ENCODE measurements at regions not wholly inside any gene's neighbourhood (a gene's known extent, or its start where the extent isn't known, plus 50 kb on each side); places are given as distances from the start of the nearest gene placed in this dataset.
A peak's percentile ranks its signal among the peaks of the same experiment; 100 is the strongest.

GRCh38 chr7:17680943-17681351 lies 259.3 kb downstream of the SNX13 start:
- no peak overlapping the region for H3K4me3 Mint-ChIP-seq (ENCODE audit: unreplicated experiment)
- H3K4me1 Mint-ChIP-seq (ENCODE audit: low read depth, unreplicated experiment) = peaks cover 3% of the 10 kb centered on the region
- no peak for DNase-seq
- peak; percentile 75 for TF ChIP-seq CTCF (IDR thresholded peaks at IDR 0.05; ENCODE audit: partially characterized antibody, unreplicated experiment)
- no peaks in the 10 kb centered on the region for H3K36me3 Mint-ChIP-seq (ENCODE audit: unreplicated experiment)
- no peak overlapping the region for H3K27ac Mint-ChIP-seq (ENCODE audit: unreplicated experiment)
- H3K9me3 Mint-ChIP-seq (ENCODE audit: unreplicated experiment) = peaks cover 2% of the 10 kb centered on the region
- H3K27me3 Mint-ChIP-seq (ENCODE audit: unreplicated experiment) = no peaks in the 10 kb centered on the region

- no peak for TF ChIP-seq CTCF (IDR thresholded peaks at IDR 0.05; ENCODE audit: partially characterized antibody, unreplicated experiment)
- H3K27ac Mint-ChIP-seq (ENCODE audit: unreplicated experiment) = no peak overlapping the region
- peaks cover 3% of the 10 kb centered on the region for H3K4me1 Mint-ChIP-seq (ENCODE audit: low read depth, unreplicated experiment)
- DNase-seq = no peak
- no peaks in the 10 kb centered on the region for H3K27me3 Mint-ChIP-seq (ENCODE audit: unreplicated experiment)
- H3K4me3 Mint-ChIP-seq (ENCODE audit: unreplicated experiment) = no peak overlapping the region
- H3K36me3 Mint-ChIP-seq (ENCODE audit: unreplicated experiment) = no peaks in the 10 kb centered on the region
- peaks cover 4% of the 10 kb centered on the region for H3K9me3 Mint-ChIP-seq (ENCODE audit: unreplicated experiment)
Observed at GRCh38 chr7:17681965-17682364, 258.3 kb downstream of the SNX13 start.

GRCh38 chr7:17682586-17682985 lies 257.7 kb downstream of the SNX13 start:
- Mint-ChIP-seq H3K4me3 (ENCODE audit: unreplicated experiment) (no peak overlapping the region), H3K9me3 (ENCODE audit: unreplicated experiment) (peaks cover 4% of the 10 kb centered on the region), H3K4me1 (ENCODE audit: low read depth, unreplicated experiment) (peaks cover 3% of the 10 kb centered on the region), H3K27ac (ENCODE audit: unreplicated experiment) (no peak overlapping the region), H3K27me3 (ENCODE audit: unreplicated experiment) (no peaks in the 10 kb centered on the region), H3K36me3 (ENCODE audit: unreplicated experiment) (no peaks in the 10 kb centered on the region)
- DNase-seq = no peak
- no peak for TF ChIP-seq CTCF (IDR thresholded peaks at IDR 0.05; ENCODE audit: partially characterized antibody, unreplicated experiment)

GRCh38 chr7:17685141-17685540 lies 255.2 kb downstream of the SNX13 start:
- Mint-ChIP-seq H3K4me1 (ENCODE audit: low read depth, unreplicated experiment) (peaks cover 1% of the 10 kb centered on the region), H3K9me3 (ENCODE audit: unreplicated experiment) (peaks cover 2% of the 10 kb centered on the region), H3K4me3 (ENCODE audit: unreplicated experiment) (no peak overlapping the region), H3K27ac (ENCODE audit: unreplicated experiment) (no peak overlapping the region), H3K36me3 (ENCODE audit: unreplicated experiment) (no peaks in the 10 kb centered on the region), H3K27me3 (ENCODE audit: unreplicated experiment) (no peaks in the 10 kb centered on the region)
- TF ChIP-seq CTCF (IDR thresholded peaks at IDR 0.05; ENCODE audit: partially characterized antibody, unreplicated experiment) = no peak
- no peak for DNase-seq

GRCh38 chr7:17687361-17687760 lies 252.9 kb downstream of the SNX13 start:
- Mint-ChIP-seq H3K9me3 (ENCODE audit: unreplicated experiment) (peaks cover 2% of the 10 kb centered on the region), H3K36me3 (ENCODE audit: unreplicated experiment) (no peaks in the 10 kb centered on the region), H3K4me3 (ENCODE audit: unreplicated experiment) (no peak overlapping the region), H3K27me3 (ENCODE audit: unreplicated experiment) (no peaks in the 10 kb centered on the region), H3K4me1 (ENCODE audit: low read depth, unreplicated experiment) (no peaks in the 10 kb centered on the region), H3K27ac (ENCODE audit: unreplicated experiment) (no peak overlapping the region)
- DNase-seq = no peak
- no peak for TF ChIP-seq CTCF (IDR thresholded peaks at IDR 0.05; ENCODE audit: partially characterized antibody, unreplicated experiment)

All from glutamatergic neuron (in vitro differentiated cells).